SU-DHL-6 (cell line): ENCODE measurements at regions not wholly inside any gene's neighbourhood (a gene's known extent, or its start where the extent isn't known, plus 50 kb on each side); places are given as distances from the start of the nearest gene placed in this dataset.

Source experiments
- H2AFZ ChIP-seq: fragments of 200-600 bp; sonication (generic); 2 replicates; pipeline ENCODE4 v1.6.1; 2014; ENCODE audit warnings: low read depth, mild to moderate bottlenecking, moderate library complexity, mixed read lengths, antibody characterized with exemption, low read length; ENCODE audit not compliant: severe bottlenecking
- H3F3A ChIP-seq: fragments of 200-600 bp; shearing (Covaris generic); 2 replicates; pipeline ENCODE4 v1.6.0; 2016; ENCODE audit warnings: antibody characterized with exemption, mild to moderate bottlenecking; ENCODE audit not compliant: insufficient read depth
- H3K27ac ChIP-seq: fragments of 200-600 bp; sonication (generic); 2 replicates; pipeline ENCODE4 v1.5.1; 2016; ENCODE audit warnings: low read depth, mild to moderate bottlenecking, low read length, moderate library complexity, mixed read lengths
- H3K27me3 ChIP-seq: fragments of 200-600 bp; sonication (generic), shearing (Covaris generic); 2 replicates; pipeline ENCODE4 v1.6.0; 2014; ENCODE audit warnings: mild to moderate bottlenecking, low read length
- H3K36me3 ChIP-seq: fragments of 200-600 bp; sonication (generic); 2 replicates; pipeline ENCODE4 v1.6.1; 2014; ENCODE audit warnings: mild to moderate bottlenecking, low read length, mixed read lengths
- H3K4me2 ChIP-seq: fragments of 300-600, 200-600 bp; shearing (Covaris generic), sonication (generic); 2 replicates; pipeline ENCODE4 v1.6.0; 2014; ENCODE audit warnings: low read length, low read depth, mild to moderate bottlenecking; ENCODE audit not compliant: poor library complexity, severe bottlenecking
- H3K4me3 ChIP-seq: fragments of 200-600 bp; sonication (generic); 2 replicates; pipeline ENCODE4 v1.5.1; 2014; ENCODE audit warnings: antibody characterized with exemption, low read length, mild to moderate bottlenecking, mixed read lengths; ENCODE audit not compliant: insufficient read depth, poor library complexity, severe bottlenecking
- H3K79me2 ChIP-seq: fragments of 200-600 bp; sonication (generic); 2 replicates; pipeline ENCODE4 v1.6.1; 2014; ENCODE audit warnings: mild to moderate bottlenecking, low read length, moderate library complexity; ENCODE audit not compliant: insufficient read depth
- H3K9ac ChIP-seq: fragments of 200-600 bp; sonication (generic); 2 replicates; pipeline ENCODE4 v1.7.0; 2014; ENCODE audit warnings: mild to moderate bottlenecking, low read length
- H3K9me2 ChIP-seq: fragments of 200-600 bp; sonication (generic); replicated peaks from 2 replicates; pipeline ENCODE4 v1.6.1; 2014; ENCODE audit warnings: low read length; ENCODE audit not compliant: insufficient read depth
- H3K9me3 ChIP-seq: fragments of 200-600 bp; sonication (generic); 2 replicates; pipeline ENCODE4 v1.6.1; 2014; ENCODE audit warnings: low read length, mixed read lengths; ENCODE audit not compliant: insufficient read depth
- H4K20me1 ChIP-seq: fragments of 200-600 bp; sonication (generic); 2 replicates; pipeline ENCODE4 v1.6.1; 2014; ENCODE audit warnings: low read depth, mild to moderate bottlenecking, antibody characterized with exemption, low read length, moderate library complexity, mixed read lengths
- EZH2phosphoT487 ChIP-seq: fragments of 200-600 bp; sonication (generic), shearing (Covaris generic); conservative IDR thresholded peaks from 2 replicates; pipeline ENCODE4 v1.6.1; 2018; ENCODE audit warnings: mild to moderate bottlenecking, antibody characterized with exemption, low read length, moderate library complexity, mixed read lengths
- TF ChIP-seq, protein P1 (sequence below): fragments of 200-600 bp; sonication (generic); IDR thresholded peaks from one replicate; pipeline ENCODE4 v1.5.1; 2017; ENCODE audit warnings: antibody characterized with exemption, mild to moderate bottlenecking, low read length, moderate library complexity; ENCODE audit not compliant: insufficient read depth, poor library complexity, severe bottlenecking

DNA sequence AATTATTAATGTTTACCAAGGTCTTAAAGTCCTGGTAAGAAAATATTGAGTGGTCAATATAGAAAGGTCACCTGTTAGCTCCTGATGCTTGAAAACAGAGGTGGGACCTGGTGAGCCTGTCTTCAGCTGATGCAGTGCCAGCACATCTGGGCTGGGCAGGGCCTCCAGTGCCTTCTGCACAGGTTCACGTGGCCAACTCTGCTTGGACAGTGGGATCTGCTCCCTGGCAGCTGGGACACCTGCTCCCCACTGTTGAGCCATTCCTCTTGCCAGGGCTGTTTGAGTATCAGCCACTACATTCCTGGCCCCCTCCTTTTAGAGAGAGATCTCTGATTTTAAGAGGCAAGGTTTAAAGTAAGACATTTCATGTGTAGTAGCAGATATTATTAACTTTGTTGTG, 135.0 kb downstream of the TM9SF2 start:
- Histone ChIP-seq H3K27ac (no peak overlapping the region), H3K9me2 (no peaks in the 10 kb centered on the region), H3K4me2 (no peak overlapping the region), H3F3A (no peaks in the 10 kb centered on the region), H3K36me3 (no peaks in the 10 kb centered on the region), H4K20me1 (no peaks in the 10 kb centered on the region), H3K9ac (no peak overlapping the region), H3K9me3 (no peaks in the 10 kb centered on the region), H2AFZ (no peak overlapping the region), H3K79me2 (no peaks in the 10 kb centered on the region), H3K4me3 (no peak overlapping the region), H3K27me3 (no peaks in the 10 kb centered on the region)
- no peak for TF ChIP-seq EZH2phosphoT487
- TF ChIP-seq, protein P1, sequence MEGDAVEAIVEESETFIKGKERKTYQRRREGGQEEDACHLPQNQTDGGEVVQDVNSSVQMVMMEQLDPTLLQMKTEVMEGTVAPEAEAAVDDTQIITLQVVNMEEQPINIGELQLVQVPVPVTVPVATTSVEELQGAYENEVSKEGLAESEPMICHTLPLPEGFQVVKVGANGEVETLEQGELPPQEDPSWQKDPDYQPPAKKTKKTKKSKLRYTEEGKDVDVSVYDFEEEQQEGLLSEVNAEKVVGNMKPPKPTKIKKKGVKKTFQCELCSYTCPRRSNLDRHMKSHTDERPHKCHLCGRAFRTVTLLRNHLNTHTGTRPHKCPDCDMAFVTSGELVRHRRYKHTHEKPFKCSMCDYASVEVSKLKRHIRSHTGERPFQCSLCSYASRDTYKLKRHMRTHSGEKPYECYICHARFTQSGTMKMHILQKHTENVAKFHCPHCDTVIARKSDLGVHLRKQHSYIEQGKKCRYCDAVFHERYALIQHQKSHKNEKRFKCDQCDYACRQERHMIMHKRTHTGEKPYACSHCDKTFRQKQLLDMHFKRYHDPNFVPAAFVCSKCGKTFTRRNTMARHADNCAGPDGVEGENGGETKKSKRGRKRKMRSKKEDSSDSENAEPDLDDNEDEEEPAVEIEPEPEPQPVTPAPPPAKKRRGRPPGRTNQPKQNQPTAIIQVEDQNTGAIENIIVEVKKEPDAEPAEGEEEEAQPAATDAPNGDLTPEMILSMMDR = no peak

DNA sequence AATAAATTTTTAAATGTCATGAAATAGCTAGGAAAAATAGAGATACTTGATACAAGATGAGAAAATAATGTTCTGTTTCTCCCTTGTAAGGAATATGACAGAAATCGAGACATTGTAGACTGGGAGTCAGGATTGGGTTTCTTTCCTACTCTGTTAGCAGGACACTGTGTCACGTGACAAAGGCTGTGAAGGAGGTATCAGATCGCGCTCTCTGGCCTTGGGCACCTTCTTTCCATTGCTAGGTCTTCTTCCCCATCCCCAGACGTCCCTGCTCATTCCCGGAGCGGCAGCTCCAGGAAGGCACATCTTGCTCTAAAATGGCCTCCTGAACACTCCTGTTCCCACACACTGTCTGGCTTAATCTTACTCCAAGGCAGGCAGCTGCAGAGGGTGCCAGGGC, 133.4 kb downstream of the TM9SF2 start:
- H3K4me2 ChIP-seq = no peak overlapping the region
- no peaks in the 10 kb centered on the region for H4K20me1 ChIP-seq
- TF ChIP-seq, protein P1 = no peak
- TF ChIP-seq EZH2phosphoT487 = no peak
- H2AFZ ChIP-seq = no peak overlapping the region
- H3K9me2 ChIP-seq = no peaks in the 10 kb centered on the region
- H3K79me2 ChIP-seq = no peaks in the 10 kb centered on the region
- no peaks in the 10 kb centered on the region for H3K9me3 ChIP-seq
- H3K36me3 ChIP-seq = no peaks in the 10 kb centered on the region
- no peaks in the 10 kb centered on the region for H3K27me3 ChIP-seq
- H3F3A ChIP-seq = no peaks in the 10 kb centered on the region
- H3K9ac ChIP-seq = no peak overlapping the region
- H3K4me3 ChIP-seq = no peak overlapping the region
- no peak overlapping the region for H3K27ac ChIP-seq

DNA sequence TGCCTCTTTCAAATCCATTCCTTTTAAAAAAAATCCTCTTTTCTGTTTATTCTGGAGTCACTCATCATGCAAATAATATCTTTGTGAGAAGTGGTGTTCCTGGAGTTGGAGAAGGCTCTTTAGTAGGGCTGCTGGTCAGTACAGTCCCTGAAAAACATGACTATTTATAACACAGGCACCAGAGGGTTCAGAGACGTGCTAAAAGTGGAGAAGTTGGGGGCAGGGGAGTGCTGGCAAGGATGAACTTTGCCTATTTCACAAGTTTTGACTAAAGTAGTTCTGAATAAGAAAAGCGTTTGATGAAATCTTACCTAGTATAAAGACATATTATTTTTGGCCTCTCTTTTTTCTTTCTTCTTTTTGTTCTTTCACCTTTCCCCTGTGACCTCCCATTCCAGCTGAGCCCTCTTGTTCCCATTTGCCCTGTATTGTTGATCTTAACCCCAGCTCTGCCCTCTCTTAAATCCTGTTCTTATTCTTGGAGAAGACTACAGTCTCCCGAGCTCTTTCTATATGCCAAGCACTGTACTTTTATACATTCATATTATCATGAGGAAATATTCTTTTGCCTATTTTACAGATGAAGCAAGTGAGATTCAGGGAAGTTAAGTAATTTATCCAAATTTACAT, 129.1 kb downstream of the TM9SF2 start:
- Histone ChIP-seq H3K36me3 (no peaks in the 10 kb centered on the region), H3K27me3 (no peaks in the 10 kb centered on the region), H3K79me2 (no peaks in the 10 kb centered on the region), H4K20me1 (no peaks in the 10 kb centered on the region), H3K9ac (no peak overlapping the region), H3K27ac (no peak overlapping the region), H3K4me2 (no peak overlapping the region), H3K9me3 (no peaks in the 10 kb centered on the region), H3F3A (no peaks in the 10 kb centered on the region), H3K4me3 (no peak overlapping the region), H3K9me2 (no peaks in the 10 kb centered on the region), H2AFZ (no peak overlapping the region)
- TF ChIP-seq EZH2phosphoT487 = no peak
- TF ChIP-seq, protein P1 = no peak
